ENCODE measurements at regions not wholly inside any gene's neighbourhood (a gene's known extent, or its start where the extent isn't known, plus 50 kb on each side); places are given as distances from the start of the nearest gene placed in this dataset.

DNA sequence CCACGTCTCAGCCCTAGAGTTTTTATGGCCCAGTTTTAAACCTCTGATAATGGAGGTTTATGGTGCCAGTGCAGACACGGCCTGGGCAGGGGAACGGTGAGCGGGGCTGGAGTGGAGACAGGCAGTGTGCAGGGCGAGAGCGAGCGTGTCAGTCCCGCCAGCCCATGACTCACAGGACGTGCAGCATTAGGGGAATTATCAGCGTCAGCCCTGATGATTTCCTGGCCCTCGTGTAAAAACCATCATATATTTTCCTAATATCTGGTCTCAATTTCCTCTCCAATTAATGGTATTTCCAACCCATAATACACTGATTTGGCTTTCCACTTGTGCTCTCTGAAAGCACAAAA, 104.6 kb upstream of the VSTM2B start:
- TF ChIP-seq, protein P1, sequence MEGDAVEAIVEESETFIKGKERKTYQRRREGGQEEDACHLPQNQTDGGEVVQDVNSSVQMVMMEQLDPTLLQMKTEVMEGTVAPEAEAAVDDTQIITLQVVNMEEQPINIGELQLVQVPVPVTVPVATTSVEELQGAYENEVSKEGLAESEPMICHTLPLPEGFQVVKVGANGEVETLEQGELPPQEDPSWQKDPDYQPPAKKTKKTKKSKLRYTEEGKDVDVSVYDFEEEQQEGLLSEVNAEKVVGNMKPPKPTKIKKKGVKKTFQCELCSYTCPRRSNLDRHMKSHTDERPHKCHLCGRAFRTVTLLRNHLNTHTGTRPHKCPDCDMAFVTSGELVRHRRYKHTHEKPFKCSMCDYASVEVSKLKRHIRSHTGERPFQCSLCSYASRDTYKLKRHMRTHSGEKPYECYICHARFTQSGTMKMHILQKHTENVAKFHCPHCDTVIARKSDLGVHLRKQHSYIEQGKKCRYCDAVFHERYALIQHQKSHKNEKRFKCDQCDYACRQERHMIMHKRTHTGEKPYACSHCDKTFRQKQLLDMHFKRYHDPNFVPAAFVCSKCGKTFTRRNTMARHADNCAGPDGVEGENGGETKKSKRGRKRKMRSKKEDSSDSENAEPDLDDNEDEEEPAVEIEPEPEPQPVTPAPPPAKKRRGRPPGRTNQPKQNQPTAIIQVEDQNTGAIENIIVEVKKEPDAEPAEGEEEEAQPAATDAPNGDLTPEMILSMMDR (IDR thresholded peaks at IDR 0.05): no peak
- TF ChIP-seq EP300 (IDR thresholded peaks at IDR 0.05; ENCODE audit: borderline replicate concordance in 1 of 2, low read depth in 1 of 2, low read length in 1 of 2): no peak
- TF ChIP-seq RFX5 (IDR thresholded peaks at IDR 0.05; ENCODE audit: low read length): no peak
- TF ChIP-seq JUND (IDR thresholded peaks at IDR 0.05): no peak
- TF ChIP-seq, protein P2, sequence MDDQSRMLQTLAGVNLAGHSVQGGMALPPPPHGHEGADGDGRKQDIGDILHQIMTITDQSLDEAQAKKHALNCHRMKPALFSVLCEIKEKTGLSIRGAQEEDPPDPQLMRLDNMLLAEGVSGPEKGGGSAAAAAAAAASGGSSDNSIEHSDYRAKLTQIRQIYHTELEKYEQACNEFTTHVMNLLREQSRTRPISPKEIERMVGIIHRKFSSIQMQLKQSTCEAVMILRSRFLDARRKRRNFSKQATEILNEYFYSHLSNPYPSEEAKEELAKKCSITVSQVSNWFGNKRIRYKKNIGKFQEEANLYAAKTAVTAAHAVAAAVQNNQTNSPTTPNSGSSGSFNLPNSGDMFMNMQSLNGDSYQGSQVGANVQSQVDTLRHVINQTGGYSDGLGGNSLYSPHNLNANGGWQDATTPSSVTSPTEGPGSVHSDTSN (IDR thresholded peaks at IDR 0.05): no peak
- TF ChIP-seq SIN3A (IDR thresholded peaks at IDR 0.05; ENCODE audit: borderline replicate concordance, low read depth, low read length): no peak
- TF ChIP-seq TAF1 (IDR thresholded peaks at IDR 0.05; ENCODE audit: borderline replicate concordance, low read depth, low read length): no peak
- no peak for TF ChIP-seq CHD2 (IDR thresholded peaks at IDR 0.05; ENCODE audit: low read length, partially characterized antibody)
- no peak for TF ChIP-seq RCOR1 (IDR thresholded peaks at IDR 0.05; ENCODE audit: low read length)
- no peak for TF ChIP-seq RXRA (IDR thresholded peaks at IDR 0.05; ENCODE audit: borderline replicate concordance, low read depth)

All from SK-N-SH (cell line).